ENCODE measurements at regions not wholly inside any gene's neighbourhood (a gene's known extent, or its start where the extent isn't known, plus 50 kb on each side); places are given as distances from the start of the nearest gene placed in this dataset.

DNA sequence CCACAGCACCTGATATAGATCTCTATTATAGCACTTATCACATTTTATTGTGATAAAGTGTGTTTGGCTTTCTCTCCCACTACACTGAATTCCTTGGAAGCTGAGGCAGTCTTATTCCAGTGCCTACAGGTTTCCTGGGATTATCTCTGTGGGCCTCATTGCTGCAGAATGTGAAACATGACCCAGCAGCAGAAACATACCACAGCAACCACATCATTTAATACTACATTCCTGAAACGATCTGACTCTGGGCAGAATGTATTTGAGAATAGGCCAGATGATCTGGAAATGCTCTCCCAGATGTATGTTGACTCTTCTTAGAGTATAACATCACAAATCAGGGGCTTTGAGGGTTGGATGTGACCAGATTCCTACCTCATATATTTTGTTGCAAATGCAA, 323.5 kb upstream of the TANK start:
- intact Hi-C loops (cut with DNase I), result no loop called here
- DNase-seq, result no peak

DNA sequence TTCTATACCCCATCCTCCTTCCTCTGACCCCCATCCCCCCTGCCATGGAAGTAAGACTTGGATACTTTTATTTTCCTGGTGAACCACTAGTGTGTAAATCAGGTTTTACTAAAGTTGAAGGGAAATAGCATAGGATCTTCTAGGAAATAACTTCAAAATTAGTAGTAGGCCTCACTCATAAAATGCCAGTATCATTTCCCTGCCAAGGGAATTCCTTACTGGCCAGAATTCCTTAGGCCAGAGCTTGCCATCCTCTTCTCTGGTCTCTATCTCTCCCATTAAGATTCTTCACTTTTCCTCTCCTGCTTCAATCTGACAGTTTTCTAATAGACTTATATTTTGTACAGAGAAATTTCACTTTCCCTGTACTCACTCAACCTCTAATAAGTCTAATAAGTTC, 322.8 kb upstream of the TANK start:
- no peak for DNase-seq
- intact Hi-C loops (cut with DNase I), result no loop called here

DNA sequence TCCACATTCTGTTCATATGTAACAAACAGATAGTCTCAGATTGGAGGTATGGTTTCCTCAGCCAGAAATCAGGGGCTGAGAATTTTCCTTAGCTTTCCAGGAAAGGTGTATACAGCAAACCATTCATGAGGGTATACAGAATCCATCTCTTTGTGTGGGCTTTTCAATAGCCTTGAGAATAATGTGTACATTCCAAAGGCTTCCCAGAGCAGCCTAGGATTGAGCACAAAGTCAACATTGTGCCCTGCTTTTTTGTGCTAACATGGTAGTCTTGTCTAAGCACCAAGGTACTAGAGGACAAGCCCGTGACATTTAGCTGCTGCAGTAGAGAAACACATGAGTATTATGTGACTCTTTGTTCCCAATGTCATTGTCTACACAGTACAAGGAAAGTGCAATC, 322.1 kb upstream of the TANK start:
- no peak for DNase-seq
- intact Hi-C loops (cut with DNase I), result no loop called here

DNA sequence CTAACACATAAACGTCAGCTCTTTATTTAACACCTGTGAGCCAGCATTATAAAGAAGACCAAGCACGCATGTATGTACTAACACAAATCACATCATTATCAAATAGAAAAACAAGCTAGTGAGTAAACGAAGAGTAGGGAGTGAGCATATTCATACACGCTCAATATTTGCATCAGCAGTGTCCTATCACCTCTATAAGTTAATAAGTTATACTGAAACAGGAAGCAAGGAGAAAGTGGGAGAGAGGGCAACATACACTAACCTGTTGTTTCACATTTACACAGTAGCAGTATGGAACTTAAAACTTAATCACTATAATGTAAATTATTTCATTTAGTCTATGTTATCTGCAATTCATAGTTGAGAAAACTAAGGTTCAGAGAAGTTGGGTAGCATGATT, 321.5 kb upstream of the TANK start:
- no peak for DNase-seq
- intact Hi-C loops (cut with DNase I), result no loop called here

DNA sequence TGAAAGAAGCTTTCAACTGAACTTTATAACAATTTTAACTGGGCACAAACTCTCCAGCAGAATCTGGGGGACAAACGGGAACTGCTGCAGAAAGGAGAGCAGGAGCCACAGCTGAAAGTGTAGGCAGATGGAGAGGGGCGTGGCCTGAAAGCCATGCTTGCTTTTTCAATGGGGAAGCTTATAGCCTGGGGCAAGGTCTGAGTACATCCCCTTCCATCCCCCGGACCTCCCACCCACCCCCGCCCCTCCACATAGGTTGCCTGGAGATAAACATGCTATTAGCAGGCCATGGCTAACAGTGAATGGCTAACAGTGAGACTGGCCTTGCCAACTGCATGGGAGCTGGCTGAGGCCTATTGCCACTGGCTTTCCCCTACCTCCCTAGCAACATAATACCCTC, 317.9 kb upstream of the TANK start:
- no peak for DNase-seq
- intact Hi-C loops (cut with DNase I), result no loop called here

DNA sequence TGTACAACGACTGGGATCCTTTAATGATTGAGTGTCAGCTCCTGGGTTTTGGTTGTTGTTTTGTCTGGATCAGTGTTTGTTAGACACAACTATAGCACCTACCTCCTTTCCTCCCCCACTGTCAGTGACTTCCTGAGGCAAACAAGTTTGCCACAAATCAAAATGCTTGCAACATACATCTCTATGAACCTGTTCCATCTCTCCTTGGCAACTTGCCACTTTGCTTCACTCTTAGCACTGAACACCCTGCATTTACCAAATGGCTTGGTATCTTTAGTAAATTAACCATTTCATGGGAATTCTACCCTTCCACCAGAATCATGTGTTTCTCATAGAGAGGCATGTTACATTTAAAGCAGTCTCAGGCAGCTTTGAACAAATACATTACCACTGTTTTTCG, 301.1 kb upstream of the TANK start:
- intact Hi-C loops (cut with DNase I), result no loop called here
- DNase-seq, result no peak

DNA sequence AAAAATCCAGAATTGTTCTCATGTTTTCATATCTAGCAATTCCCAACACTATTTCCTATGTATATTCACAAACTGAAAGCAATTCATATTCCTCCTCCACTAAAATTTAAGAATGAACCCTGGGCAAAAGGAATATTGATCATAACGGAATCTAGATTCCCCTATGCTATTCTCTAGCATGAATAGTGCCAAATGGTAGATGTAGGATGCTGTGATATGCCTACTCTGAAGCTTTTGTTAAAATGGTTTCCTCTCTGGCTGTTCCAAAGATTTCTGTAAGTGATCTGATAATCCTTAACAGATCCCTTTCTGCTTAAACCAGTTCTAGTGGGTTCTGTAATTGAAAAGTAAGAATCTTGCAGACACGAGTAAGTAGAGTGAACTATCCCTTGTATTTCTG, 298.0 kb upstream of the TANK start:
- DNase-seq, result no peak
- intact Hi-C loops (cut with DNase I), result no loop called here

DNA sequence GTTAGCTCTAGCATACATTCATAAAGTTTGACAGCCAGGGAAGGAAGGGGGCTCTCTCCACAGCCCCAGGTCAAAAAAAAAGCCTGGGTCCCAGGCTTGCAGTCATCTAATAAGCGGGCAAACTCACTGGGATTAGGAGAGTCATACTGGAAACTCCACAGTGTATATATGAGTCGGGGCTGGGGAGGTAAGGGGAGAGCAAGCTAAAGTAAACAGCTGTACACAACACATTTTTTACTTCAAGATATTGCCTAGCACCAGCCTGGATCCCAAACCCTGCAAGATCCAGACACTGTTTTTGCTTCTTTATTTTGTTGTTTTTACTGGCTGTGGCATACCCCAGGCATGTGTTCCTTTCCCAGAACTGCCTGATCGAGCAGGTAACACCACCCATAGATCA, 291.3 kb upstream of the TANK start:
- no peak for DNase-seq
- intact Hi-C loops (cut with DNase I), result no loop called here

DNA sequence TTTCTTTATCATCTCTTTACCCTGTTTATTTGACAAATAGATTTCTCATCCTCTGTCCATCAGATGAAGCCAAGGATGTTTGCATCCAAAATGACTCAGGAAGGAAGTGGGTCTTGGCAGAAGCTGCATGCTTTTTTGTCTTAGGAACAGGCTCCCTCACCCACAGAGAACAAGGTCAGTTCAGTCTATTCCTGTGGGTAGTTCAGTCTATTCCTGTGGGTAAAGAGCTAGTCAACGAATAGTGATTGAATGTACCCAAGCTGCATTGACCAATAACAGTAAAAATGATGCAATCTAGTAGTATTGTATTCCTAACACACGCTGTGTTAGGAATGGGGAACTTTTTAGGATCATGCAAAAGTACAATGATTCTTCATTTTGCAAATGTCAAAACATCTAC, 290.8 kb upstream of the TANK start:
- DNase-seq, result no peak
- intact Hi-C loops (cut with DNase I), result no loop called here

DNA sequence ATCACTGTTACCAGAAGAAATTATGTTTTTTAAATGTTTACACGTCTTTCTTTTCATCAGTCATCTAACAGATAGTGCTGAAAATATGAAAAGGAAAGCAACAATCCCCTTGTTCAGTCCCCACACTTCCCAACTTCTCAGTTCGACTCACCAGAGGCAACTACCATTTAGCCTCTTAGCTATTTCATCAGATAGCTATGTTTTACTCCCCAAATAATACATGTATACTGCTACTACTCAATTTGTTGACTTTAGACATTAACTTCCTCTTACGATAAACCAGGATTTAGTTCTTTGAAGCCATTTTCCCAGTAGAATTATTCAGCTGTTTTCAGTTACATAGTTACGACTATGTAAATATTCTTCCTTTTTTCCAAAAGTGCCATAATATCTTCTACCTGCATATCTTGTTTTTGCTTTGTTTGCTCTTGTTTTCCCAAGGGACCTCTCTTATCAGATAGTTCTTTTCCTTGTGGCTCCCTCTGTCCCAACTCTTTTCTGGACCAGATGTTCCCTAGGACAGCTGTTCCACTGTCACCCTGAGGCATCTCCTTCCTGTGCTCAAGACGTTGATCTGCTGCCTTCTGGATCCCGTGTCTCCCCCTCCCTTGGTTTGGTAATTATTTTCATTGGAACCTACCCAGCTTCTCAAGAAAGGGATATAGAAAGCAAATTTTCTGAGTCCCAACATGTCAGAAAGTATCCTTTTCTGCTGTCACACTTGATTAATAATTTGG, 289.3 kb upstream of the TANK start:
- intact Hi-C loops (cut with DNase I), result no loop called here
- no peak for DNase-seq

DNA sequence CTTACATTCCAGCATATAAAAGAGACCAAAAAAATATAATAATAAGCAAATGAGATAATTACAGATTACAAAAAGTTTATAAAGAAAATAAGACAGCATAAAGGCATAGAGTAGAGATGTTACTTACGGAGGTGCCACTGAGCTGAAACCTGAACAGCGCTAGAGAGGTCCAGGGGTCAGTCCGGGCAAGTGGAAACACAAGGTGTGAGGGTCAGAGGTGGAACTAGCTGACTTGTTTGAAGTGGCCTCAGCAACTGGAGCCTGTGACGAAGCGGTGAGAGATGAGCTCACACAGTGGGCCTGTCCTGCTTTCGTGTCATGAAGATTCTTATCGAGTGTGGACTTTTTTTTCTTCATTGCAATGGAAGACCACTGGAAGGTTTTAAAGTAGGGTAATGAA, 288.3 kb upstream of the TANK start:
- intact Hi-C loops (cut with DNase I), result no loop called here
- DNase-seq, result no peak

DNA sequence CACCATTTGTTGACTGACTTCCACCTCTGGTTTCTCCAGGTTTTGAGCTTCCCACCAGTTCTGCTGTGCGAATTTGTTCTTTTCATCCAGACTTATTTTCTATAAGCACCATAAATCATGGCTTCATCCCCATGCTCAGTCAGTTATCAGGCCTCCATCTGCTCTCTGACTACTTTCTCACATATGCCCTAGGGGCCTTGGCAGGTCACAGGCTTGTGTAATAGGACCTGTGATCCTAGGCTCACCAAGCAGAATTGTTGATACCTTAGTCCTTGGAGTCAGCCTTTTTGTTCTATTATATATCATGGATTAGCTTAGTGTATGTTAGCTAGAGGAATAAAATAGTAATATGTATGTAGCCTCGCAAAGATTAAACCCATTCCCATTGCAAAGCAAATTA, 284.2 kb upstream of the TANK start:
- intact Hi-C loops (cut with DNase I), result no loop called here
- no peak for DNase-seq

DNA sequence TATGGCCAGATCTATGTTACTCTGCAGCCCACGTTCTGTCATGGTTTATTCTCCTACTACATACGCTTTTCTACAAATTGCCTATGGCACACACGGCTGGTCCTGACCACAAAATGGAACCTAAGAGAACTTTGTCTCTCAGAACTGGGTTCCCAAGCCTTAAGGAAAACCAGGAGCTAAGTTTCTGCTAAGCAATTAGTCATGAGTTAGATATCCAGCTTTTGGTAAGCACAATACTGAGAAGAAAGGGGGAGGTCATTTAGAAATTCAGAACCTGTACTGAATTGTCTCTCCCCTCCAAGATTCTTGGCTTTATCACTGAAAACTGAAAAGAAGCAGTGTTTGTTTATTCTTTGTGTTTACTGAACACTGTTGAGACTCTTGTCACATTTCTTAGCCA, 283.5 kb upstream of the TANK start:
- no peak for DNase-seq
- intact Hi-C loops (cut with DNase I), result no loop called here

DNA sequence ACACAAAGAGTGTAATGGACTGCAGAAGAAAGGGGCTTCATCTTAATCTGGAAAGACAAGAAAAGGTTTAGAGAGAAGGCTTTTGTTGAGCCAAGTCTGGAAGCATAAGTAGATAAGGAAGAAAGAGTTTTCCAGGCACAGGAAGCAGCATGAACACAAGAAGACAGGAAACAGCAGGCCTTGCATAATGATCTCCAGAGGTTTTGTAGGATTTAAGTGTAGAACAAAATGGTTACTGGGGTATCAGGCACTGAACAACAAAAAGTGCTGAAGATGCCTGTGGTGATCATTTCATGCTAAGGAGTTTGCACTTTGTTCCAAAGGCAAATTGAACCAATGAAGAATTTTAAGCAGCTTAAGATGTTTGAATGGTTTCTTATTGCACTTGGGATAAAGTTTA, 281.6 kb upstream of the TANK start:
- no peak for DNase-seq
- intact Hi-C loops (cut with DNase I), result no loop called here

DNA sequence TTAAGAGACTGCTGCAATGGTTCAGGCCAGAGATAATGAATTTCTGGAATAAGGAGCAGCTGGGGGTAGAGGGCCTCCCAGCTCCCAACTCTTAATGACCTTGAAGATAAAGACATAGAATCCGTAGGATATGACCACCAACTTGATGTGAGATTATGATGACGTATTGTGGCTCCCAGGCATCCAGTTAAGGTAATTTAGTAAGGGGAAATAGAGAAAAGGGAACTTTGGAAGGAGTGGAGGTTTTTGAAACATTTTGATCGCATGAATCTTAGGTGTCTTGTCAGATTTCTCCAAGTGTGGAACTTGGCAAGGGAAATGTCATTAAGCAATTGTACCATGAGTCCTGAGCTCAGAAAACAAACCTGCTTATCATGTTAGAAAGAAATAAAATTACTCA, 277.3 kb upstream of the TANK start:
- intact Hi-C loops (cut with DNase I), result no loop called here
- no peak for DNase-seq

DNA sequence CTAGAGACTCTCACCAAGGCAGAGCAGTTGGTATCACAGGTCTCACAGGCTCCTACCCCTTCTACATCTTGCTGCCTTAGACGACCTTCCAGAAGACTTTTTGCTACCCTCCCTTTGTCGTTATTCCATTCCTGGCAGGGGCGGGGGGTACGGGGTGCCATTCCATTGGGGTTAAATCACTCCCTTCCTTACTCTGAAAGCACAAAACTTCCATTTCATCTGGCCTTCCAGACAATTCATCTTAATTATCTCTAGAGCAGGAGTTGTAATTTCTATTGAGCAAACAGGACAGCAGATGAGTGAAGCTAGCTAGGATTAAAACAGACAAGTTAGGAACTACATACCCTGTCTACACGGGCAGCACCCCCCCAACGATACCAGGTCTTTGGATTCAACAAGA, 276.2 kb upstream of the TANK start:
- intact Hi-C loops (cut with DNase I), result no loop called here
- no peak for DNase-seq

DNA sequence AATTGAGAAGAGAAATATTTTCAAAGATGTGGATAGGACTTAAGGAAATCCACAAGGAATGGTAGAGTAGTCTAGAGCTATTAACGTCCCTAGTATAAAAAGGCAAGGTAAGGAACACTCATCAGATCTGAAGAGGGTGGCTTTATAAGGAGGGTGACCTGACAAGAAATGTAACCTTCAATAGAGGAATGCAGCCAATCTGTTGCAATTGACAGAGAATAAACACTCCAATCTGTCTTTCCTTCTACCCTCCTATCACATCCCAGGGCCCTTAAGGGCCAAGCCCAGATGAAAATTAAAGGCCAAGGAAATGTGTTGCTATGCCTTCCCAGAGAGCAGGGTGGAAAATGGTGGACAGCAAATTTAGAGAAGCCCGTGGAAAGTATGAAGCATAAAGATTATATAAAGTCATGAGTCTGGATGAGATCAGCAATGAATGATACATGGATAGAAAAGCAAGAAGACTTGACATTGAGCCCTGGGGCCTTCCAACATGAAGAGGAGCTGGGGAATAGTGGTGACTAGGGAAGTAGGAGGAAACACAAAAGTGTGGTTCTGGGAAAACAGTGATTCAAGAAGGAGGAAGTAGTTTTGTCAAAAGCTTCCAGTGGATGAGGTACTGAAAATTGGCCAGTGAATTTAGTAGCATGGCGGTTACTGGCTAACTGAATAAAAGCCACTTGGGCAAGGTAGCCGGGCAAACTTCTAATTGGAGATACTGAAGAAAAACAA, 270.6 kb upstream of the TANK start:
- intact Hi-C loops (cut with DNase I), result no loop called here

DNA sequence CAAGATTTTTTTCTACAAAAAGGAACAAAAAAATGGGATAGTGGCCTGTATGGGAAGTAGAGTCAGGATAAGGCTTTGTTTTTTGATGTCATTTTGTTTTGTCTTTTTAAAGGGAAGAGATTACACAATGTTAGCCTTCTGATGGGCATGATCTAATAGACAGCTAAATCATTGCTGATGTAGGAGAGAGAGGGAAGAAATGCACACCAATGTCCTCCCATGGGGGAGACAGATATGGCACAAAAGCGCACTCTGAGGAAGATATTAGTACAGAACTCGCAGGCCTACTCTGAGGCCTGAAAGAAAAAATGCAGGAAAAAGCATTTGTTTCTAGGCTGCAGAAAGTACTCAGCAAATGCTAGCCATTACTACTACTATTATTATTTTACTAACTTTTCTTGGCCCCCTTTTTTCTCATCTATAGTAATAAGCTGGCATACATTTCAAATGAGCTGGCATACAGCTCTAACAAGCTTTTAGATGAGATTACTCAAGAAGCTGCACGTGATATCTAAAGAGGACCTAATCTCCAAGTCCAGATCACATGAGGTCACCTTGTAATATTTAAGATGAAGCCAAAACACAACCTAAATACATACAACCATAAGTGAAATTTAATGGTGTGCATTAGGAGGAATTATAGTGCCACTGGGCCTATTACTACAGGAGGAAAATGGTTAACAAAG, 269.4 kb upstream of the TANK start:
- intact Hi-C loops (cut with DNase I), result no loop called here
- no peak for DNase-seq

More for the DNA sequence above, 270.6 kb upstream of the TANK start:
- no peak for DNase-seq

DNA sequence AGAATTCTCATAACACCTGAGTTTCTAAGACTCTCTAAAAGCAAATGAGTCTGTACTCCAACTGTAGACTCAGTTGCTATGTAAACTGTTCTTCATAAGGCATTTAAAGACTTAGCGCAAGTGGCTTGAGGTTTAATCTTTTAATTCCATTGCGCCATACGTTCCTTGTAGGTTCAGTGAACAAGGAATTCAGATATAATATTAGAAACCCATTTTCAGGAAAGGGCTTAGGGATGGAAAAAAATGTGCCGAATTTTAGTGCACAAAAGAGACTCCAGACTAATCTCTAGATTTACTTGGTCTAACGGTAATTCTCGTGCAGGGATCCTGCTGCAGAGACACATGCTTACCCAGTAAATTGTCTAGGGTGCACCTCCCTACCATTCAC, 268.9 kb upstream of the TANK start:
- no peak for DNase-seq
- intact Hi-C loops (cut with DNase I), result no loop called here

DNA sequence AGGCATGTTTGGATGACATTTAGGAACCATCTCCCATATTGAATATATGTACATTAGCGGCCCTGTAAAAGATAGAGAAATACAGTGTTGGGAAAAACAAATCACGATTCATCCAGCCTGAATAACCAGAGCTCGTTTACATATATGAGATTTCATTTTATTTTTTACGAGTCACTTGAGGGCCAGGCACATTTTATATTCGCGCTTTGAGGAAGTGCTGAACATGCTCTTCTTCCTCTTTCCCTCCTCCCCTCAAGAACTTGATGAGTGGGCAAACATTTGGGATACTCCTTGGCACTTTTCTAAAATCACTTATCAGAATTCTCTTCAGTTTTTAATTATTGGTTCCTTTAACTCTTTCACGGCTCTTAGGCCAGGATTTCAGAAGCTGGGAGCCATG, 268.0 kb upstream of the TANK start:
- no peak for DNase-seq
- intact Hi-C loops (cut with DNase I), result no loop called here

DNA sequence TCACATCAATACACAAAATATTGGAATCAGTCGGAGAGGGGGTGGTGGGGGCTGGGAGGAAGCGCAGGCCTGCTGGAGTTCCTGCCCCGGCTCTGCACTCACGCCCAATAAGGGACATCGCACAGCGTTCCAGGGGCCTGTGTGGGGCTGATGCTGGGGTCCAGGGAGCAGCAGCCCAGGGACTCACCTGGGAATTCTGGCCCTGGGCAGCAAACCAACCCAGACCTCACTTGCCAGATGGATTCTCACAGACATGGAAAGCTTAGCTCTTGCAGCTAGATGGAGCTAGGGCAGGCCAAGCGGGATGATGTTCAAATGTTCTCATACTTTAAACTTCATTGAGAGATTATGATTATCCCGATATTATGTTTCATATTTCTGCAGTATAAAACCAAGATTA, 266.6 kb upstream of the TANK start:
- no peak for DNase-seq
- intact Hi-C loops (cut with DNase I), result no loop called here

All from posterior cingulate gyrus (tissue), 11 donors.